Heart left ventricle (tissue), 13 donors: ENCODE measurements at regions not wholly inside any gene's neighbourhood (a gene's known extent, or its start where the extent isn't known, plus 50 kb on each side); places are given as distances from the start of the nearest gene placed in this dataset.

Experiments used
- POLR2A ChIP-seq, 2 donors: fragments of 450-650 bp; IDR thresholded peaks; one replicate each; pipeline ENCODE4 v1.6.1; 2017; ENCODE audit warnings: antibody characterized with exemption in 2 of 2, mild to moderate bottlenecking in 2 of 2, moderate library complexity in 2 of 2
- TF ChIP-seq, protein P1 (sequence below), 12 donors: fragments of 200-600 bp; sonication (generic) in 4 of 12; IDR thresholded peaks; one replicate each; pipeline versions ENCODE4 v1.5.0 to v1.8.0; 2018 to 2022; ENCODE audit warnings: antibody characterized with exemption in 12 of 12, mild to moderate bottlenecking in 5 of 12
- donor health status: ischemic (EF 13 %, LVEDD 7.1; RV severe dilation, severe dysfunction).
- donor health status: DM: no; HTN: yes; CAD: no.
- donor health status: DM: no; HTN: no; CAD: no.
- donor health status: ischemic (EF 25% LVEDD 6.9; RV normal size, moderate dysfunction).
- donor health status: ischemic (EF 25% LVEDD 5.7; RV mildly dilated, moderate dysfunction).
- donor health status: ischemic (EF 35%, LVEDD 5.7; RV mildly dilated, moderate dysfunction).
- donor health status: nonischemic (EF 11% LVEDD 7.7; RV severe dilation, severe dysfunction).
- donor health status: DM: yes; HTN: yes; CAD: no.
- donor health status: PGD.
- donor health status: ischemic (EF 29% LVEDD 5.4; RV normal size, mild dysfunction).
- donor health status: nonischemic (EF 23%, LVEDD 6.1; RV moderate dilation, normal function).

GRCh38 chr10:3950676-3951275, 165.8 kb upstream of the KLF6 start:
- TF ChIP-seq POLR2A (IDR thresholded peaks at IDR 0.05) = no peak
- TF ChIP-seq, protein P1, sequence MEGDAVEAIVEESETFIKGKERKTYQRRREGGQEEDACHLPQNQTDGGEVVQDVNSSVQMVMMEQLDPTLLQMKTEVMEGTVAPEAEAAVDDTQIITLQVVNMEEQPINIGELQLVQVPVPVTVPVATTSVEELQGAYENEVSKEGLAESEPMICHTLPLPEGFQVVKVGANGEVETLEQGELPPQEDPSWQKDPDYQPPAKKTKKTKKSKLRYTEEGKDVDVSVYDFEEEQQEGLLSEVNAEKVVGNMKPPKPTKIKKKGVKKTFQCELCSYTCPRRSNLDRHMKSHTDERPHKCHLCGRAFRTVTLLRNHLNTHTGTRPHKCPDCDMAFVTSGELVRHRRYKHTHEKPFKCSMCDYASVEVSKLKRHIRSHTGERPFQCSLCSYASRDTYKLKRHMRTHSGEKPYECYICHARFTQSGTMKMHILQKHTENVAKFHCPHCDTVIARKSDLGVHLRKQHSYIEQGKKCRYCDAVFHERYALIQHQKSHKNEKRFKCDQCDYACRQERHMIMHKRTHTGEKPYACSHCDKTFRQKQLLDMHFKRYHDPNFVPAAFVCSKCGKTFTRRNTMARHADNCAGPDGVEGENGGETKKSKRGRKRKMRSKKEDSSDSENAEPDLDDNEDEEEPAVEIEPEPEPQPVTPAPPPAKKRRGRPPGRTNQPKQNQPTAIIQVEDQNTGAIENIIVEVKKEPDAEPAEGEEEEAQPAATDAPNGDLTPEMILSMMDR (IDR thresholded peaks at IDR 0.05) = no peak
